HG03354 (cell line): ENCODE measurements at regions not wholly inside any gene's neighbourhood (a gene's known extent, or its start where the extent isn't known, plus 50 kb on each side); places are given as distances from the start of the nearest gene placed in this dataset.

Experiments
- ATAC-seq: cut with Tn5 transposase; IDR thresholded peaks from one replicate; pipeline ENCODE4 v1.9.1; 2021; ENCODE audit warnings: mild to moderate bottlenecking; ENCODE audit not compliant: unreplicated experiment, poor library complexity, severe bottlenecking

DNA sequence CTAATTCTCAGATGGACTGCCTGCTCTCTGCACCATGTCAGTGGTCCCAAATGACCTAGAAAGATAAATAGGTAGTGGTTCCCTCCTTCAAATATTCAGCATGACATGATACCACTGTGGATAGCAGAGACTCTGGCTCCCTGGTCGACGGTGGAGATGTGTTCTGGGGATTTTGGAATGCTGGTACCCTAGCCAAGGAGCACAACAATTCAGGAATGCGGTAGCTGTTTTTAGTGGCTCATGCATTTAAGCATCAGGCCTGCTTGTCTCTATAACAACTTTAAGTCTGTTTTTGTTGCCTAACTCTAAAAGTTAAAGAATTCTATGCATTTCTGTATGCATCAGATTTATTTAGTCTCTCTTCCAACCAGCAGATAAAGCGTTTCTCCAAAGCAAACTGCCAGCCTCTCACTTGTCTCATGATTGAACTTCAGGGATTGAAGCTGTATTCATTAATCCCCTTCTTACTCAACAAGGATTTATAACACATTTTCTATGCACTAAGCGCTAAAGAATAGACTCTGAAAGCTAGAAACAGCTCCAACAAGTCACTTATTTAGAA lies 164.9 kb upstream of the BMP4 start:
- ATAC-seq, result no peak

DNA sequence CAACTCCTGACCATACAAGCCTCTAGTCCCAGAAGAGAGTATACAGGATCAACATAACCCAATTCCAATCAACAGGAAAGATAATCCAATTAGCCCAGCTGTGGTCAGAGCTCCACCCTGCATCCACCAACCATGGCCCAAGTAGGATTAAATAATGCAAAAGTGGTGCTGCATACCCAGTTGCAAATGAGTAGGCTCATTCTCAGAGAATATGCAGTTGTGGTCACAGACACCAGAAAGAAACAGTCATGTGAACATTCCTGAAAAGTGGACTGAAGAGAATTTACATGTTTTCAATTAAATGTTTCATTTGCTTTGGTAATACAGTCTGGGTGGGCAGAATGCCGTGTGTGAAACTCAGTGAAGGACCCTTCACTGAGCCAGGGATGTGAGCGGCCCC lies 167.2 kb upstream of the BMP4 start:
- no peak for ATAC-seq

DNA sequence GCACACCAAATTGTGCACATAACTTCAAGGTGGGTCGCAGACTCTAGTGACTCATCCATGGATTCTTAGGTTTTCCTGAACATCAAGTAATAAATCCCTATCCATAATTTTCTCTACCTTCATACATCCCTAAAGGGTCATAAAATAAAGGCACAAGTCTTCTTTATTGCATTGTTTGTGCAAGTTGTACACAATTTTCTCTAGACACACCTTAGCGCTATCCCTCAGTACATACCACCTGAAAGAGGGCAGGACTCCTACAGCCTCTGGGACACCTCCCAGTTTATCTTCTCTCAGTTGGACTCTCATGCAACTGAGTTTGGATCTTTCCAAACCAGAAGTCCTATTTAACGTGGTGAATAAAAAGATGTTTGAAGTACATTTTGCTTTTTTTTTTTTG lies 168.5 kb upstream of the BMP4 start:
- no peak for ATAC-seq

DNA sequence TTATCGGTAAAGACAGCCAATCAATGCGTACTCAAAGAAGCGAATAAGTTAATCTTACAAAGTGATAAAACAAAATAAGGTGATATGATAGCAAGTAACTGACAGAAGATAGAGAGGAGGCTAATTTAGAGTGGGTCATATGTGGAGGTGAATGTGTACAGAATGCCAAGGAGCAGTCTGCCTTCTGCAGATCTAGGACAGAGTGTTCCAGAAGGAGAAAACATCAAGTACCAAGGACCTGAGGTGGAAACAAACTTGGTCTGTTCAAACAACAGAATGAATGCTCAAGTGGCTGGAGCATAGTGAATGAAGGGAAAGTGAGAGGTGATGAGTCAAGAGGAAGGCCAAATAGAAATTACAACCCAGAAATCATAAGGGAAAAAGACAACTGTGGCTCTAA lies 170.3 kb upstream of the BMP4 start:
- no peak for ATAC-seq

DNA sequence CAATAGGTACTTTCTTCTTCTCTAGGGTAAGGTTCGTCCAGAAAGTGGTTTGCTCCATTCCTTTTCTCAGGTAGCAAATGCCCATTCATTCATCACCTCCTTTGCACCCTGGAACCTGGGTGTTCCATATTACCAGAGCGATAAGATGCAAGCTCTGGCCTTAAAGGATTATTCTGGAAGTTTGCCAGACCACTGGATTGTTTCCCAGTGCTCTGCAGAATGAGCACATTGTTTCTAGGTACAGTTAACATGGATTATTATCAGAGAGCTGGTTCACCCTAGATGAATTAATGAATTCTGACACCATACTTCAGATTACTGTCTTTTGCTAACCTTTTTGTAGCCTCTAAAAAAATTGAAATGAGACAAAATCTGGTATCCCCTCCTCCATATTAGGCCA lies 170.9 kb upstream of the BMP4 start:
- ATAC-seq, result no peak

DNA sequence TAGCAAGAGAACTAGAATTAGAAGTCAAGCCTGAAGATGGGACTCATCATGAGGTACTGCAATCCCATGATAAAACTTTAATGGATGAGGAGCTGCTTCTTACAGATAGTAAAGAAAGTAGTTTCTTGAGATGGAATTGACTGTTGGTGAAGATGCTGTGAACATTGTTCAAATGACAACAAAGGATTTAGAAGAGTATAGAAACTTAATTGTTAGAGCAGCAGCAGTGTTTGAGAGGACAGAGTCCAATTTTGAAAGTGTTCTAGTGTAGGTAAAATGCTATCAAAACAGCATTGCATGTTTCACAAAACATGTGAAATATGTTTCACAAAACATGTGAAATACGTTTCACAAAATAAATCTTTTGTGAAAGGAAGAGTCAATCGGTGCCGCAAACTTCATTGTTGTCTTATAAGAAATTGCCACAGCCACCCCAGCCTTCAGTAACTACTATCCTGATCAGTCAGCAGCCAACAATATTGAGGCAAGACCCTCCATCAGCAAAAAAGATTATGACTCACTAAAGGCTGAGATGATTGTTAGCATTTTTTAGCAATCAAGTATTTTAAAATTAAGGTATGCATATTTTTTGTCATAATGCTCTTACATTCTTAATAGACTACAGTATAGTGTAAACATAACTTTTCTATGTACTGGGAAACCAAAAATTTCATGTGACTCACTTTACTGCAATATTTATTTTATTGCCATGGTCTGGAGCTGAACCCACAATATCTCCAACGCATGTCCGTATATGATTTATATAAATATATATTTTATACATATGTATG lies 173.4 kb upstream of the BMP4 start:
- no peak for ATAC-seq

DNA sequence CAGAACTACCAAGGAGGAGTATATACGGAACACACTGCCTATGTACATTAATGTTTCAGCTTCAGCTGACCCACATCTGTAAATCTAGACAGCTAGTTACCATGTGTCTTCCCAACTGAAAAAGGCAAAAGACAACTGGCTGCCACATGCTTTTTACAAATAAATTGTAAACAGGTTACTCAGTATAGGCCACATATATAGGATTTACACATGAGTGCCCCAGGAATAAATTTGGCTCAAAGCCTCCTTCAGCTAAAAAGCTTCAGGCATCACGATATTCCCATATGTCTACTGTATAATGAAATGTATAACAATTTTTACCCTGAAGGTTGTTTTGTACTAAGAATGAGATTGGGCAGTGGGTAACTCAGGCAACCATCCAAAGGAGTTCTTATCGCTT lies 175.9 kb upstream of the BMP4 start:
- no peak for ATAC-seq

DNA sequence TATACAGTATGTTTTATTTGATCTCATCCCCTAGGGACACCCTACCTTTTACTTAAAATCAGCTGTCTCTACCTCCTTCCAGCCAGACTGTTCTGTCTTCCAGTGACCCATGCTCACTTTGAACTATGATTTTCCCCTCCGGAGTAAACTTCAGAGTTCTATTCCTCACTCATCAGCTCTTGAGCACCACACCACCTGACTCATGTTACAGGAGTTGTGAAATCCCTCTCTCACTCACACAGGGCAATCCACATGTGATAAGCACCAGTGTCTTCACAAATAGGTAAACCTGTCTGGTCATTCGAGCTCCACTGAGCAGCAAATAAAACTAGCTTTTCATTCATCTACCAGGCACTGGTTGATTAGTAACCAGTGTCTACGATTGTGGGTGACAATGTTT lies 177.3 kb upstream of the BMP4 start:
- ATAC-seq, result no peak

- ATAC-seq, result no peak
Measured at GRCh38 chr14:54135804-54136280, 179.2 kb upstream of the BMP4 start.

GRCh38 chr14:54136894-54137613 lies 180.4 kb upstream of the BMP4 start:
- no peak for ATAC-seq

DNA sequence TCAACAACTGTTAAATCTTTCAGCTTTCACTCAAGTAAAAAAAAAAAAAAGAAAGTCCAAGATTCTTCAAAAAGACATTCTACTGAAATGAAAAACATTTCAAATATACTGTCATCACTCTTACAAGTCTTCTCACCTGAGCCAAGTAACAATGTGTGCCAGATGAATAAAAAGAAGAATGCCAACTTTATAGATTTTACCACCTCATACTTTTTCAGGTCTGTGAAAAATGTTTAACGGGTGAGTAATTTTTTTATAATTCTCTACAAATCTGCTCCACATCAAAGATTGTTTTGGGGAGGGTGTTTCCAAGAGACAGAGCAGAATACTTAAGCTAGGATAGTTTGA lies 181.0 kb upstream of the BMP4 start:
- ATAC-seq, result no peak

GRCh38 chr14:54138024-54138353 lies 181.4 kb upstream of the BMP4 start:
- no peak for ATAC-seq

GRCh38 chr14:54138354-54139038 lies 181.9 kb upstream of the BMP4 start:
- ATAC-seq, result no peak

- ATAC-seq, result no peak
Measured at GRCh38 chr14:54140551-54140950, 183.9 kb upstream of the BMP4 start.

GRCh38 chr14:54146601-54147000 lies 190.0 kb upstream of the BMP4 start:
- no peak for ATAC-seq

GRCh38 chr14:54147282-54147681 lies 190.7 kb upstream of the BMP4 start:
- ATAC-seq, result no peak

GRCh38 chr14:54147758-54148157 lies 191.1 kb upstream of the BMP4 start:
- no peak for ATAC-seq

- ATAC-seq, result no peak
Measured at GRCh38 chr14:54148251-54148650, 191.6 kb upstream of the BMP4 start.

GRCh38 chr14:54152351-54152750 lies 195.7 kb upstream of the BMP4 start:
- no peak for ATAC-seq

DNA sequence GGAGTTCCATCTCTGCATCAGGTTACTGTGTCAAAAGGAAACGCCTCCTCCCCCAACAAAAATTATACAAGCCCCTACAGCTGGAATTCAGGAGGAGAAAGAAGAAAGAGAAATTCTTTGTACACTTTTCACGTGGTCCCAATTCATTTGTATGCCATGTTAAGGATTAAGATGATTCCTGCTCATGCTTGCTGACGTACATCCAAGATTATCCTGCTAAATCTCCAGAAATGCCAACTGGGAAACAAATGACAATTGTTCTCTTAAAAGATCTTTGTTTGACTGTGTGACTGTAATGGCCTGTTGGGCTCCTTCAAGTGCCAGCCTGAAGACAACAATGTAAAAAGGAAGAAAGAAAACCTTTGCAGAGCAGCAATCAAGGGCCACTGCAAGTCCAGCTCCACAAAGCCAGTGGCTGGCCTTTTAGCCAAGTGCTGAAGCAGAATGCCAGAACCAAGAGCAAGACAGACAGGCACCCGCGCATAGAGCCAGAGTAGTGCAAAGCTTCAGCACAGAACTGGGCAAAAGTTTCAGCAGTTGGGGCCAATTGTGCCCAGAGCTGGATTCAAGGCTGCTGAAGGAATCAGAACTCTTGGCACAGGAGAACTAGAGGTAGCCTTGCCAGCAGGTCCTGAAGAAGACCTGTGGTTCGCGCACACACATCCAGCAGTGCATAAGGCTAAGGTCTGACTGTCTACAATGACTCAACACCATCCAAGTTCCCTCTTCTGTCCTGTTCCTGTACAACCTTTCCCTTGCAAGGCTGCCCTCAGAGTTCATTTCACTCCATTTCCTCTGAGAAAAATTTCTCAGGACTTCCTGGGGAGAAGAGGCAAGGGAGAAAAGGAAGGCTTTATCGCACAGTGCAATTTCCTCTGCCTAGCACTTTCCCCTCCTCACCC lies 209.7 kb upstream of the BMP4 start:
- no peak for ATAC-seq
